CD4-positive, alpha-beta T cell (primary cell): ENCODE measurements at regions not wholly inside any gene's neighbourhood (a gene's known extent, or its start where the extent isn't known, plus 50 kb on each side); places are given as distances from the start of the nearest gene placed in this dataset.

Experiments used
- ATAC-seq: fragments of 200-7000 bp; cut with Tn5 transposase; one replicate; pipeline ENCODE4 v1.10.0; 2022; ENCODE audit warnings: mild to moderate bottlenecking; ENCODE audit not compliant: poor library complexity
- CTCF ChIA-PET: fragments of 350-600 bp; sonication (Branson Sonifier 250); formaldehyde crosslinking; loops from one replicate; lab custom pipeline; 2021; ENCODE audit warnings: antibody characterized with exemption, inconsistent platforms; lab: Charles Lee
- POLR2A ChIA-PET: fragments of 350-600 bp; sonication (Branson Sonifier 250); formaldehyde crosslinking; loops from one replicate; lab custom pipeline; 2021; ENCODE audit warnings: antibody characterized with exemption, inconsistent platforms; lab: Charles Lee
- DNase-seq, 14 experiments: peaks; one replicate each; pipeline ENCODE4 v3.0.0-alpha.2; 2013 to 2020; ENCODE audit warnings: mixed read lengths in 2 of 14
- H3K27ac ChIP-seq, 2 donors: one replicate each; pipeline versions ENCODE4 v1.5.1 to v1.7.0; 2013; ENCODE audit warnings: low read length in 2 of 2, low read depth in 1 of 2, mild to moderate bottlenecking in 1 of 2
- H3K27me3 ChIP-seq, 2 experiments: 1 replicate in 1 of 2; 2 replicates in 1 of 2; pipeline versions ENCODE4 v1.6.1 to v1.7.0; 2013; ENCODE audit warnings: low read length in 2 of 2, control low read depth in 1 of 2, mild to moderate bottlenecking in 1 of 2, moderate library complexity in 1 of 2; ENCODE audit not compliant: insufficient read depth in 2 of 2, control insufficient read depth in 1 of 2
- H3K36me3 ChIP-seq: one replicate; pipeline ENCODE4 v1.6.1; 2013; ENCODE audit warnings: low read length, control low read depth; ENCODE audit not compliant: insufficient read depth
- H3K4me1 ChIP-seq: one replicate; pipeline ENCODE4 v1.6.1; 2013; ENCODE audit warnings: low read length, control low read depth; ENCODE audit not compliant: insufficient read depth
- H3K4me3 ChIP-seq: one replicate; pipeline ENCODE4 v1.5.1; 2013; ENCODE audit warnings: mild to moderate bottlenecking, low read length, moderate library complexity
- H3K9me3 ChIP-seq, 2 experiments: 1 replicate in 1 of 2; 2 replicates in 1 of 2; pipeline versions ENCODE4 v1.6.1 to v1.7.0; 2013; ENCODE audit warnings: low read length in 2 of 2, mild to moderate bottlenecking in 2 of 2, control low read depth in 1 of 2, moderate library complexity in 1 of 2; ENCODE audit not compliant: control insufficient read depth in 1 of 2, insufficient read depth in 1 of 2
- H3K27ac Mint-ChIP-seq: one replicate; pipeline ENCODE4 v1.8.0; 2020; ENCODE audit warnings: mixed read lengths
- H3K27me3 Mint-ChIP-seq: one replicate; pipeline ENCODE4 v1.8.0; 2021; ENCODE audit warnings: mixed read lengths
- H3K36me3 Mint-ChIP-seq: one replicate; pipeline ENCODE4 v1.8.0; 2021; ENCODE audit warnings: low read depth, mixed read lengths
- H3K4me1 Mint-ChIP-seq: one replicate; pipeline ENCODE4 v1.8.0; 2021; ENCODE audit warnings: low read depth, mixed read lengths
- H3K4me3 Mint-ChIP-seq: one replicate; pipeline ENCODE4 v1.8.0; 2020; ENCODE audit warnings: mild to moderate bottlenecking, mixed read lengths
- H3K9me3 Mint-ChIP-seq: one replicate; pipeline ENCODE4 v1.8.0; 2020; ENCODE audit warnings: mixed read lengths
- intact Hi-C, 2 experiments: fragments of 100-400 bp; cut with DNase I in 1 of 2; cut with micrococcal nuclease in 1 of 2; formaldehyde crosslinking; loops; one replicate each; pipeline versions ENCODE4 v1.15.1 to v1.9.0; 2023 to 2025; cut with DNase I, micrococcal nuclease
- TF ChIP-seq, protein P1 (sequence below): fragments of 200-600 bp; IDR thresholded peaks from one replicate; pipeline ENCODE4 v1.8.0; 2022; ENCODE audit warnings: antibody characterized with exemption, mild to moderate bottlenecking

DNA sequence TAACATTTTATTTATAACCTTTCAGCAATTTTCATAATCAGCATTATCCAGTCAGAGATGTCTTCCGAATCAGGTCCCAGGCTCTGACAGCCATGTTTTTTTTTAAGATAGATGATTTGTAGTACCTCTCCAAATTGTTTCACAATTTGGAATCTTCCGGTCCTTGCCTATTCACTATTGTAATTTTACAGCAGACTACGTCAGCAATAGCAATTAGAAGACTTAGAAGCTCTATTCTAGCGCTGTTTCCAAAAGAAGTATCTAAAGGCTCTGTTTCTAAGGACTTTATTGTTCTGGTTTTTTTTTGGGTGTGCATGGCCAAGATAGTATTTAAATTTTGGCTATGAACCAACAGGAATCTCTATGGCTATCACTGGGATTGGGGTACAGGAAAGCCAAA is 94.6 kb upstream of the PELI1 start:
- no peaks in the 10 kb centered on the region for H3K27me3 Mint-ChIP-seq
- H3K9me3 Mint-ChIP-seq, result no peaks in the 10 kb centered on the region
- Histone ChIP-seq H3K36me3 (no peaks in the 10 kb centered on the region), H3K4me3 (no peak overlapping the region), H3K9me3 (no peaks in the 10 kb centered on the region), H3K27me3 (no peaks in the 10 kb centered on the region), H3K4me1 (no peaks in the 10 kb centered on the region), H3K27ac (no peak overlapping the region)
- H3K36me3 Mint-ChIP-seq, result no peaks in the 10 kb centered on the region
- H3K4me3 Mint-ChIP-seq, result no peak overlapping the region
- ChIA-PET CTCF (no interaction called here), POLR2A (interaction anchor here (1.0 kb wide), 1 partner anchor 74 kb away, joined by 5 read pairs; no protein-coding TSS in a partner anchor)
- TF ChIP-seq, protein P1, sequence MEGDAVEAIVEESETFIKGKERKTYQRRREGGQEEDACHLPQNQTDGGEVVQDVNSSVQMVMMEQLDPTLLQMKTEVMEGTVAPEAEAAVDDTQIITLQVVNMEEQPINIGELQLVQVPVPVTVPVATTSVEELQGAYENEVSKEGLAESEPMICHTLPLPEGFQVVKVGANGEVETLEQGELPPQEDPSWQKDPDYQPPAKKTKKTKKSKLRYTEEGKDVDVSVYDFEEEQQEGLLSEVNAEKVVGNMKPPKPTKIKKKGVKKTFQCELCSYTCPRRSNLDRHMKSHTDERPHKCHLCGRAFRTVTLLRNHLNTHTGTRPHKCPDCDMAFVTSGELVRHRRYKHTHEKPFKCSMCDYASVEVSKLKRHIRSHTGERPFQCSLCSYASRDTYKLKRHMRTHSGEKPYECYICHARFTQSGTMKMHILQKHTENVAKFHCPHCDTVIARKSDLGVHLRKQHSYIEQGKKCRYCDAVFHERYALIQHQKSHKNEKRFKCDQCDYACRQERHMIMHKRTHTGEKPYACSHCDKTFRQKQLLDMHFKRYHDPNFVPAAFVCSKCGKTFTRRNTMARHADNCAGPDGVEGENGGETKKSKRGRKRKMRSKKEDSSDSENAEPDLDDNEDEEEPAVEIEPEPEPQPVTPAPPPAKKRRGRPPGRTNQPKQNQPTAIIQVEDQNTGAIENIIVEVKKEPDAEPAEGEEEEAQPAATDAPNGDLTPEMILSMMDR, result no peak
- ATAC-seq, result no peak
- no peak overlapping the region for H3K27ac Mint-ChIP-seq
- no peaks in the 10 kb centered on the region for H3K4me1 Mint-ChIP-seq
- DNase-seq, result no peak
- intact Hi-C loops, result no loop called here

DNA sequence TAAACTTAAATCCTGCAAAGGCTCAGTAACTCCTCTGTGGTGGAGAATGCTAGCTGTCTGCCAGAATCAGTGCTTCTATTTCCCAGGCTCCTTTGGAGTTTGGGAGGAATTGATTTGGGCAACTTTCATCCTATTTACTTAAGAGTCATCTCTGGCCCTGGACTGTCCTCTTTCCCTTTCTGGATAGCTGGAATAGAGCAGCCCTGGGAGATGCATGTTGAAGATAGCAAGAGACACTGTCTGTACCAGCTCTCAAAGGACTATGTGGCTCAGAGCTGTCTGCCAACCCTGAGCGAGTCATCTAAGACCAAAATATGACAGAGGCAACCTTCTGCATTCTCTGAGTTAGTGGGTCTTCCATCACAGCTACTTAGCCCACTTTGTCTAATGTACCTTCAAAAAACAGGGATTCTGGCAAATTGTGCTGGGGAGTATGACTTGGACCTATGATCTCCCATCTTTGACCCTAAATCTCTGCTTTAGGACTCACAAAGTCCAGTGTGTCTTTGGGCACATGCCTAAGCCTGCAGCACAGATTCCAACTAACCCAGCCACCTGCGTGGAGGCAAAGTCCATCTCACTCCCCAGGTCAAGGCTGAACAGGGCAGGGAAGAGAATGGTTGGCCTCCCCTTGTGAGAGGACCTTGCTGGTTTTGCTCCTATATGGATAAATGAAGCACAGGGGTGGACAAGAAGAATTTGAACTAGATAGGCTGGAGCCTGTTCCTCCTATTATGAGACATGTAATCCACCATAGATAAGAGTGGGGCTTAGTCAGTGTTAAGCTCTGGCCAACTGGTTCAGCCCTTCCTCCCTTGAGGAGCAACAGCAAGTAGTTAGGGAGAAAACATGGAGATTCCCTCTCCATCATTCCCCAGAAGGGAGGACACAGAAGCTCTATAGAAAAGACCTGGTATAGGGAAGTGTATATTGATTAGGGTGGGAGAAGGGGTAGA is 99.1 kb upstream of the PELI1 start:
- no peak overlapping the region for H3K4me3 ChIP-seq
- Mint-ChIP-seq H3K27ac (no peak overlapping the region), H3K27me3 (no peaks in the 10 kb centered on the region), H3K4me1 (no peaks in the 10 kb centered on the region), H3K9me3 (peaks cover 1% of the 10 kb centered on the region), H3K36me3 (no peaks in the 10 kb centered on the region), H3K4me3 (no peak overlapping the region)
- H3K9me3 ChIP-seq, result no peaks in the 10 kb centered on the region
- no peak overlapping the region for H3K27ac ChIP-seq
- H3K36me3 ChIP-seq, result no peaks in the 10 kb centered on the region
- ChIA-PET CTCF (no interaction called here), POLR2A (interaction anchor here (0.9 kb wide), 1 partner anchor 91 kb away, joined by 3 read pairs; no protein-coding TSS in a partner anchor)
- ATAC-seq, result no peak
- intact Hi-C loops, result no loop called here
- DNase-seq, result no peak
- no peaks in the 10 kb centered on the region for H3K4me1 ChIP-seq
- H3K27me3 ChIP-seq, result no peaks in the 10 kb centered on the region
- TF ChIP-seq, protein P1, result no peak

DNA sequence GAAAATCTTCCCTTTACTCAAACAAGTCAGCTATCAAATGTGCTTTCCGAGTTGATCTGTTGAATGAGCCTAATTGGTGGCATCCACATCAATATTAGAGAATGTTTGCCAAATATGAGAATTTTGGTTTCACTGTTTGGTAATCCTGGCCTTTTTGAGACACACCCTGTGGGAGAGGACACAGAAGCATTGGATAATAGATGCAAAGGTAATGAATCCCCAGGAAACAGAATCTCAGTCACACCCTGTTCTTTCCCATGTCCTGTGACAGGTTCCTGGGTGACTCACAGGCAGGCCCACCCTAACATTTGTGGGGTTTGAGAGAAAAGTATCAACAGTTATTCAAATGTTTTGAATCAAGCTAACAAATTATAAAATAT is 99.8 kb upstream of the PELI1 start:
- CTCF ChIA-PET, result no interaction called here
- POLR2A ChIA-PET, result interaction anchor here (0.9 kb wide), 1 partner anchor 91 kb away, joined by 3 read pairs; no protein-coding TSS in a partner anchor

More for the DNA sequence above, 99.8 kb upstream of the PELI1 start:
- Mint-ChIP-seq H3K4me3 (no peak overlapping the region), H3K36me3 (no peaks in the 10 kb centered on the region), H3K4me1 (no peaks in the 10 kb centered on the region), H3K27ac (no peak overlapping the region), H3K27me3 (no peaks in the 10 kb centered on the region), H3K9me3 (peaks cover 2% of the 10 kb centered on the region)
- Histone ChIP-seq H3K9me3 (no peaks in the 10 kb centered on the region), H3K4me3 (no peak overlapping the region), H3K27ac (no peak overlapping the region), H3K36me3 (no peaks in the 10 kb centered on the region), H3K27me3 (no peaks in the 10 kb centered on the region), H3K4me1 (no peaks in the 10 kb centered on the region)
- DNase-seq (peak in 1 of 14 experiments; percentile 18), ATAC-seq (no peak)
- intact Hi-C loops, result no loop called here
- TF ChIP-seq, protein P1, result no peak
